GM18519 (cell line): ENCODE measurements at regions not wholly inside any gene's neighbourhood (a gene's known extent, or its start where the extent isn't known, plus 50 kb on each side); places are given as distances from the start of the nearest gene placed in this dataset.
"Not testable (repeated sequence)": the region's sequence is repeated elsewhere in the genome, so short reads cannot be mapped to it uniquely, and the experiment has no call there.

Experiments used
- ATAC-seq: cut with Tn5 transposase; IDR thresholded peaks from one replicate; pipeline ENCODE4 v1.9.1; 2021; ENCODE audit warnings: mild to moderate bottlenecking, moderate library complexity; ENCODE audit not compliant: unreplicated experiment, low FRiP score

DNA sequence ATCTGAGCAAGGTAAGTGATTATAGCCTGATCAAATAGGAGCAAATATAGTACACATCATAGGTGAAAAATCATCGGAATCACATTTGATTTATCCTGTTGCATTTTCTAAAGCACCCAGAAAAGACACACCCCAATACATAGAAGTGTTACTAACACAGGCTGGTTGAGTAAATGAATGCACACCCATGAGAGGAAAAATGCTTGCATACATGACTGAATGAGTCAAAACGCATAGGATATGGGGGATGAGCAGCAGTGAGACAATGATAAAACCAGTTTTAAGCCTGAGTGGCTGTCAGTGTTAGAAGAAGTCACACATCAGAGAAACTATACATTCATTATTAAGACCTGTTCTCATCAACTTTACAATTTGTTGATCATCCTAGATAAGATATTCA, 449.6 kb upstream of the CDH20 start:
- no peak for ATAC-seq

DNA sequence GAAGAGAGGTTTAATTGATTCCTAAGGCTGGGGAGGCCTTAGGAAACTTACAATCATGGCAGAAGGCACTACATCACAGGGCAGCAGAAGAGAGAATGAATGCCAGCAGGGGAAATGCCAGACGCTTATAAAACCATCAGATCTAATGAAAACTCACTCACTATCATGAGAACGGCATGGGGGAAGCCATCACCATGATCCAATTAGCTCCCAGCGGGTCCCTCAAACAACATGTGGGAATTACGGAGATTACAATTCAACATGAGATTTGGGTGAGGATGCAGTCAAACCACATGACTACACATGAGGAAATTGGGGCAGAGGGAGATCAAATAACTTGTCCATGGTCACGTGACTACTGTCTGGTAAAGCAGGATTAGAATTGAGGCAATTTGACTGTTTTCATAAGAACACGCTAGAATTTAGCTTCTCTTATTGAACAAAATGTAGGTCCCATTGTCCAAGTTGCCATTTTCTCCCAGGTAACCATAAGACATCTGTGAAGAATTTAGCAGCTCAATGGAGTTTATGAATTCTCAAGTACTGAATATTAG, 445.1 kb upstream of the CDH20 start:
- no peak for ATAC-seq

DNA sequence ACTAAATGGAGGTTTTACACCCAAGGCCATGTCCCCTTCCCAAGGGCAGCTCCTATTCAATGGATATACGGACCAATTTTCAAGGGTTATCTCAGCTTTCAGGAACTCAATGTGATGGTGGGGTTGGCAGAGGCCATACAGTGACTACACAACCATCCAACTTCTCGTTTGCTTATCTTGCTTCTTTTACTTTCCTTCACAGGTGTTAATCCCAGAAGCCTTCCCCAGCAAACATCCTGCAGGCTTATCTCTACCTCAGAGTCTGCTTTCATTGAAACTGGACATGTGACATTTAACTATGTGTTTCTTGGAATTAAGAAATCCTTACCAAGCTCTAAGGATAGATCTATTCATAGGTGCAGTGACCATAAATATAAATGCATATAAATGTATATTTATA, 443.8 kb upstream of the CDH20 start:
- no peak for ATAC-seq

DNA sequence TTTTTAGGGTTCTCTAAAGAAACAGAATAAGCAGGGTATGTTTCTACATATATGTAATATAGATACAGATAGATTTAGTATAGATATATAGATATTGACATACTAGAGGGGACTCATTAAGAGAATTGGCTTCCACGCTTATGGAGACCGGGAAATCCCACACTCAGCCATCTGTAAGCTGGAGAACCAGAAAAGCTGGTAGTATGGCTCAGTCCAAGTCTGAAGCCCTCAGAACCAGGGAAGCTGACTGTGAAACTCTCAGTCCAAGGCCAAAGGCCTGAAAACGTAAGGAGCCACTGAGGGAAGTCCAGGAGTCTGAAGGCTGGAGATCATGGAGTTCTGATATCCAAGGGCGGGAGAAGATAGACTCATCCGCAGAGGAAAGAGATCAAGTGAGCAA, 441.3 kb upstream of the CDH20 start:
- no peak for ATAC-seq

DNA sequence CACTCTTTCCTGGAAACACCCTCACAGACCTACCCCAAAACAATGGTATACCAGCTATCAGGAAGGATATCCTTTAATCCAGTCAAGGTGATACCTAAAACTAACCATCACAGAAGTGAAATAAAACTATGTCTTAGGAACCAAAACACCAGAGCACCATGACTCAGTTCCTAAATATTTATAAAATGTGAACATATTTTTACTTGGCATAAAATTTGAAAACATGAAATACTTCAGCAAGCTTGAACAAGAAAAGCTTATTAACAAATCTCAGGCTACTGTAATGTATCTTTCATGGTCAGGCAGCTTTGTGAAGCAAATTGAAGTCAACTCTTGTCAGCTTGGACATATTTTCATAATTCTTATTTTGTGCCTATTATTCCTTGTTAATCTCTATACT, 440.8 kb upstream of the CDH20 start:
- no peak for ATAC-seq

DNA sequence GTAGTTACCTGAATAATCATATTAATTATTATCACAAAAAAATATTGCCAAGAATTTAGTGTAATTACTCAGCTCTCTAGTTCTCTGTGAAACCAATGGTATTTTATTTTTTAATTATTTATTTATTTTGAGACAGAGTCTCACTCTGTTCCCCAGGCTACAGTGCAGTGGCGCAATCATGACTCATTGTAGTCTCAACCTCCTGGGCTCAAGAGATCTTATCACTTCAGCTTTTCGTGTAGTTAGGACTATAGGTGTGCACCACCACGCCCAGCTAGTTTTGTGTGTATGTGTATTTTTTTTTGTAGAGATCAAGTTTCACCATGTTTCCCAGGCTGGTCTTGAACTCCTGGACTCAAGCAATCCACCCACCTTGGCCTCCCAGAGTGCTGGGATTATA, 440.4 kb upstream of the CDH20 start:
- ATAC-seq = no peak

DNA sequence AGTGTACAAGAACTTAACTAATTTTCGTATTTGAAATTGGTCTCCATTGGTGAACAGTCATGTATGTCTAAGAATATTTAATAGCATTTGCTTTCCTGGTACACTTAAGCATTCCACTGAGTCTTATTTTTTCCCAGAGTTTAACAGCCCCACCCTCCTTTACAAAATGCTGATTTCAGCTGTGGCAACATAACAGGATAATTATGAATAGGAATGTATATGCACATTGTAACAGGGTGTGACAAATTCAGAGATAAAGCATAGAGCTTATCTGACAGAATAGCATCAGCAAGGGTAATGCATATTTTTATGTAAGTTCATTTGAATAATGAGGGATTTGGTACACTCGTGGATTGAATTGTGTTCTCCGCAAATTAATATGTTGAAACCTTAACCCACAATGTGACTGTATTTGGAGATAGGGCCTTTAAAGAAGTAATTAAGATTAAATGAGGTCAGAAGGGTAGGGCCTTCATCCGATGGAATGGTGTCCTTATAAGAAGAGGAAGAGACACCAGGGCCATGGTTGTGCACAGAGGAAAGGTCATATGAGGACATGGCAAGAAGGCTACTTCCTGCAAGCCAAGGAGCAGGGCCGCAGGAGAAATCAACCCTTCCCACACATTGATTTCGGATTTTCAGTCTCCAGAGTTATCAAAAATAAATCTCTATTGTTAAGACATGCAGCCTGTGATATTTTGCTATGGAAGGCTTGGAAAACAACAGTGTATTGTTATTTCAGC, 439.7 kb upstream of the CDH20 start:
- ATAC-seq = no peak

DNA sequence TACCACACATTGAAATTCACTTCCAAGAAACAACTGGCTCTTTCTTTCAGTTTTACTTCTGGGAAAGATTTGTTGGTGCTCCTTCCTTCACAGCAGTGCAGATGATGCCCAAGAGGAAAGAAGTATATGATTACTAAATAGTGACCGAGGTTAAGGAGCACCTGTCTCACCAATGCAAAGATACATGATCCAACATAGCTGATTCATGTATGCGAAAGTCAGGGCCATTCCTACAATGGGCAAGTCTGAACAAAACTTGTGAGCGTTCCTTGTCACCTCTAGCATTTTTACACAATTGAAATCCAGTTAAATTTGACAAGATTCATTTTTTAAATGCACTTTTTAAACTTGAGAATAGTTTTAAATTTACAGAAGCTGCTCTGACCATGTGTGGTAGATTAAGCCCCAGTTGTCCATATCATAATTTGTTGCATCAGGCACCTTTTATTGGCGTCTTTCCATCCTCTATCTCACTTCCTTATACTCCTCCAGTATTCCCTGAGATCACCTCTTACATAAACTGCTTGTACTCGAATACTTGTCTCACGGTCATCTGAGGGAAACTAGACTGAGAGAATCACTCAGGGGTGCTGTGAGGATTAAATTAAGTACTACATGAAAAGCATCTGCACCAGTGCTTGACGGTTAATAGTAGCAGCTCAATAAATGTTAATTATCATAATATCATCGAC, 438.8 kb upstream of the CDH20 start:
- ATAC-seq = no peak

DNA sequence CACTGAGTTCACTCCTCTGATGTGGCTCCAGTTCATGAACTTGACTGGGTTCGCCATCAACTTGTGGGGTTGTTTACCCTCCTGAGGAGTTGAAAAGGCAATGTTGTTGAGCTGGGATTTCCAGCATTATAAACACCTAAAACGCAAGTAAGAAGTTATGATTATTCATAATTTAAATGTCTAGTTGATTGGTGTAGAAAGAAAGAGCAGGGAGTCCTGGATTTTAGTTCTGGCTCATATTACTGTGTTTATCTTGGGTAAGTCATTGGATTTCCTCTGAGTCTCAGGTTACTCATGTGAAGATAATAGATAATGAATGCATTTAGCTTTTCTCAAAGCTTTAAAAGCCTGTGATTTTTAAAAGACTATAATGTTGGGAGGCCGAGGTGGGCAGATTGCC, 438.0 kb upstream of the CDH20 start:
- ATAC-seq = no peak

DNA sequence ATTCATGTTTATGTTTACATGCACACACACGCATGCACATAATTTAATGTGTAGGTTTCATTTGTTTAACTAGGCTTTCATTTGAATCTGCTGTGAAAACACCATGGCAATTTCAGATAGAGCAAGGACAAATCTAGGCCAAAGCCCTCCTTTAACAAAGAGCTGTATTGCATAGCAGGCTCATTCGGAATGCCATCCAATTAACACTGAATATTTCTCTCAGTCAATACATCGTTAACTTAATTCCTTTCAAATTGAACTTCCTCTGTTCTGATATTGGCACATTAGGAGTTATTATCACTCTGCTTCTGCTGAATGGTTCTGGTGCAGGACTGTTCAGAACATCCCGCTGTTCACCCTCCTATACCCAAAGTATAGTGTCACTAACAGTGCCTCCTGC, 435.1 kb upstream of the CDH20 start:
- no peak for ATAC-seq

DNA sequence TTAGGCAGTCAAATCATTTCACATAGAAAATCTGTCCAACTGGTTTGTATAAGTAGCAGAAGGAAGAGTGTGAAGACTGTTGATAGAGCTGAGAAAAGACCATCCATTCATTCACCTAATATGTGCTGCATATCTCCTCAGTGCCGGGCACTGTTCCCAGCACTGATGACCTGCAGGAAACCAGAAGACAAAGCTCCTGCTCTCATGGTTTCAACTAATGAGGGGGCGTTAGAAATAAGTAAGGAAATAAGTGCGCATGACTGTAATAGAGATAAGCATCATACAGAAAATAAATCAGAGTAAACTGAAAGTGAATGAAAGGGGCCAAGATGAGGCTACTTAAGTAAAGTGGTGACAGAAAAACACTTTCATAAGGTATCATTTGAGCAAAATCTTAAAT, 427.5 kb upstream of the CDH20 start:
- ATAC-seq = no peak

DNA sequence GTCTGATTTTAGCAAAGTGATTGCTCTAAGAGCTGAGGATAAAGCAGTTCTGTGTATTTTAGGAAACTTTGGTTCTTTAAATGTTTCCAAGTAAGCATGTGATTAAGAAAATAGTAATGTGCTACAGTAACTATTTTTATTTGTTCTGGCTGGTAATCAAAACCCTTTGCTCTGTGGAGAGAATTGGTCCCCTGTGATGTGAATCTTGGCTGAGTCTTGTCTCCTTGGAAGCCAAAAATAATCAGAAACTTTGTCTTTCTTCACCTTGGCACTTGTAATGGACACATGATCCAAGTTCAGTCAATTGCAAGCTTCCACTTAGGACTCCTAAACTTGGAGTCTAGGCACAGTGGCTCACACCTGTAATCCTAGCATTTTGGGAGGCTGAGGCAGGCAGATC, 422.7 kb upstream of the CDH20 start:
- ATAC-seq = no peak

DNA sequence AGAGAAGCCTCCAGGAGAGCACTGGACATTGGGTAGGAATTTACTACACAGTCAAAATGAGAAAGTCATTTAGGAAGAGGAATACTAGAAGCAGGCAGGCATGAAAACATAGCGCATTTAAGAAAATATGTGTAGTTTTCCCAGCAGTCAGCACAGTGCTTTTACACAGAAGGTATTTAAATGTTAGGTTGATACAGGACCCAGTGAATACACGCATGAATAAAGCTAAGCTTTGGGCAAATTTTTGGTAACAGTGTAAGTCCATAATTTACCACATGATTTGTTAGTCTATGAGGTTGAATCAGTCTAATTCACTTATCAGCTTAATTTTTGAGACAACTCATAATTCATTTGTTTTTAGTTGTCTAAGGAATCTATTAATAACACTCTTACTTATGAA, 421.7 kb upstream of the CDH20 start:
- no peak for ATAC-seq

DNA sequence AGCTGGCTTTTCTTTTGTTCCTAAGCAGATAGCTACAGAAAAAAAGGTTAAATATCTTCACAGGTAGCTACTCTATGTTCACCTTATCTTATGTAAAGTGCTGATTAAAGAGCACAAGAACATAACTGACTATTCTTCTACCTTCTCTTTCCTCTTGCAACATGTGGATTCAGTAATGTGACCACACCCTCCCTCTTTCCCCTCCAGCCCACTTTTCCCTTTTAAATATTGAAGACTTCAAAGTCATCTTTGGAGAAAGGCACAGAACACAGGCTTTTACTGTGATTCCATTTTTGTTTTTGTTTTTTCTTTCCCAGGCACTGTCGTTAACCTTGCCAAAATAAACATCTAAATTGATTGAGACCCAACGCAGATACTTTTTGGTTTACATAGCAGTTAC, 418.1 kb upstream of the CDH20 start:
- no peak for ATAC-seq

DNA sequence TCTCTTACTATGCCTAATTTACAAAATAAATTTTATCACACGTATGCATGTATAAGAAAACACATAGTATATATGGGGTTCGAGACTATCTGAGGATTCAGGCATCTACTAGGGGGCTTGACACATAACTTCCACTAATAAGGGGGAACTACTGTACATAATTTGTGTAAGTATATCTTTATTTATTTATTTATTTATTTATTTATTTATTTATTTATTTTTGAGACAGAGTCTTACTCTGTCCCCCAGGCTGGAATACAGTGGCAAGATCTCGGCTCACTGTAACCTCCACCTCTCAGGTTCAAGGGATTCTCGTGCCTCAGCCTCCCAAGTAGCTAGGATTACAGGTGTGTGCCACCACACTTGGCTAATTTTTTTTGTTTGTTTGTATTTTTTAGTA, 414.4 kb upstream of the CDH20 start:
- ATAC-seq = not testable (repeated sequence)

DNA sequence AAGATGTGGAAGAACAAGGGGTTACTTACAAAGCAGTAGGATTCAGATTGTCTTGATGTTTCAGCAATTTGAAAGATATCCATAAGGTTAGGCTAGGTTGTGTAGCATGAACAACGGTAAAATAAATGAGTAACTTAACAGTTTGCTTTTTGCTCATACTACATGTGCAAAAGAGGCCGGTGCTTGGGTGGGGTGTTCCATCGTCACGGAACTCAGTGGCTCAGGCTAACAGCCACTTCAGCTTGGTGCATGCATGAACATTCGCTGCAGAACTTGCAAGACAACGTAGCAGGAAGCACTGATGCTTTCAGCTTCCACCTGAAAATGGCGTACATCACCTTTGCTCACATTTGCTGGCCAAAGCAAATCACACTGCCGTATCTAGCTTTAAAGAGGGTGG, 407.3 kb upstream of the CDH20 start:
- ATAC-seq = no peak

DNA sequence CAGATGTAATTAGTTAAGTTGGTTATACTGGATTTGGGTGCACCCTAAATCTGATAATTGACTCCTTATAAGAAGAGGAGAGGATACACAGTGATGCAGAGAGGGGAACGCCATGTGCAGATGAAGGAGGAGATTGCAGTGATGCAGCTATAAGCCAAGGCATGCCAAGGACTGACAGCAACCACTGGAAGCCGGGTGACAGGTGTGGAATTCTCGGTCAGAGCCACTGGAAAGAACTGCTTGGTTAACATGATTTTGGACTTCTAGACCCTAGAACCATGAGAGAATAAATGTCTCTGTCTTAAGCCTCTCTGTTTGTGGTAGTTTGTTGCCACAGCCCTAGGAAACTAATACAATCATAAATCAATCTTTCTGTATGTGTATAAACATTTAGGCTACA, 403.3 kb upstream of the CDH20 start:
- no peak for ATAC-seq

DNA sequence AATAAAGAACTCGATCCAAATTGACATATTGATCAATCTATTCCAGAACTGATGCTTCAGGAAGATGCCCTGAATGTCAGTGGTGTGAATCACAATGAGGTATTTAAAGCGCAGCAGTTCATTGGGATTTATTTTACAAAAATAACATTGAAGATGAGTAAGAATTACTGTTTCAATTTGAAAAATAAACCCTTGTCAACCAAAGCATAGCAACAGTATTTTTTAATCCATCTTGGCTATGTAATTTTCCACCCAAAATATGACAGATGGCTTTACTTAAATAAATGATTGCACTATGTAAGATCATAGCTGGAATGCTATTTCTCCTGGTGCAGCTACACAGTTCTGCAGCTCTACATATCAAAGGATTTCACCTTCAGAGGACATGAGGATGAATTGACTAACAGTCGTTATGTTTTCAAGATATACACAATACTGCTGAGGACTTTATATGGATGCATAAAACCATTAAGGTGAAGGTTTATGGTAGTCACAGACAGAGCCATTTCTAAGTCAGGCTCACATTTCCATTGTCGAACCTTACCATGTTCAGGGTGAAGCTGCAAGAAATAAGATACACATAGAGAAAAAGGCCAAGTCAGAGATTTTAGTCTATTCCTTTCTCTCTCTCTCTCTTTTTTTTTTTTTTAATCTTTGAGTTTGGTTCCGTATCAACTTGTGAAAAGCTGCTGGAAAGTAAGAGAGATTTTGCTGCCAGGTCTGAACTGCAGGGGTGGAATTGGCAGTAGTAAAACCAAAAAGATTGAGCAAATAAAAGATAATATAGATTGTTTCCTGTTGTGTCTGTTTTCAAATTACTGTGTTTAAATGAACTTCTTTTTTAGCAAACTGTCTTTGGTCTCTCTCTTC, 398.0 kb upstream of the CDH20 start:
- no peak for ATAC-seq

DNA sequence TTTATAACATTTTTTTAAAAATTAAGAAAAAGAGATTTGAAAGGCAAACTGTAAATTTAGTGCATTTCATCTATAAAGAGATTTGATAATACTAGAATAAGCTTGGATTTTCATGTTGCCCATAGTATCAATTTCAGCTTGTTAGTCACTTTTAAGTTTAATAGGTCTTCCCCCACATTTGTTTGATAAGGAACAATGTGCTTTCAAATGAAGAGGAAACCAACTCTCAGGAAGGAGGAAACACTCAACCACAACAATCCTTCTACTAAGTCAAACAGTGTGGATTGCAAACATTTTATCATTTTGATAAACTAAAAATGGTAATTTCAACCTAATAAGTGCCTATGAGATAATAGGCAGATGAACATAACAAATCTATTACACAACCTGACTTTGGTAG, 397.1 kb upstream of the CDH20 start:
- no peak for ATAC-seq

DNA sequence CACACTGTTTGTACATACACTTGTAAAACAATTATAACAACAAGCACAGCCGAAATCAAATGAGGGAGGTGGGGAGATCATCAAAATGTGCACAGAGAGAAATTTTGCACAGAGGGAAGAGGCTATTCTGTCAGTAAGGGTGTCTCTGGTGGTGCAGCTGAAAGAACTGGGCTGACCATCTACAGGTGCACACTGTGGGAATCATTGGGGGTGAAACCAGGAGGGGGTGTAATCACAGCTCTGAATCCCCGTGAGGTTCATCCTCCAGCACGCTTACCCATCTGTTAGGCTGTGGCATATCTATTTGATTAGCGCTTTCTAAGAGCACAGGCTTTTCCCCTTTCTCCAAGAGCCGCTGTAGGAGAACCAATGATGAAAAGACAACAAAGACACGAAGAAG, 389.9 kb upstream of the CDH20 start:
- ATAC-seq = no peak

DNA sequence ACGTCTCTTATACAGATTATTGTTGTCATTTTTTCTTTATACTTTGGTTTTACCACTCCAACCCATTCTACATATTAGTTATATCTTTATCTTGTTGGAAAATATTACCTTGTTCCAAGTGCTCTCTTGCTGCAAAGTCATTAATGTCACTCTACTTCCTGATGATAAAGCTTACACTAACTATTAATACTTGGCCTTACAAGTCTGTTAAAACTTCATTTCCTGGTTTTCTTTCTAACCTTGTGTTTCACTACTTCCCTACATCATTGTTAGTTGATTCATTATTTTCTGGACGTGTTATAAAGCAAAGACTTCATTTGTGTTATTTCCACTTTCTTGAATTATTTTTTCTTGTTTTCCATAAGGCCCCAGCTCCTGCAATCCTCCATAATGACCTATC, 382.6 kb upstream of the CDH20 start:
- no peak for ATAC-seq
